RKO (cell line): ENCODE measurements at regions not wholly inside any gene's neighbourhood (a gene's known extent, or its start where the extent isn't known, plus 50 kb on each side); places are given as distances from the start of the nearest gene placed in this dataset.

Experiments
- DNase-seq: peaks from one replicate; pipeline ENCODE4 v3.0.0-alpha.2; 2016; ENCODE audit warnings: low spot score

DNA sequence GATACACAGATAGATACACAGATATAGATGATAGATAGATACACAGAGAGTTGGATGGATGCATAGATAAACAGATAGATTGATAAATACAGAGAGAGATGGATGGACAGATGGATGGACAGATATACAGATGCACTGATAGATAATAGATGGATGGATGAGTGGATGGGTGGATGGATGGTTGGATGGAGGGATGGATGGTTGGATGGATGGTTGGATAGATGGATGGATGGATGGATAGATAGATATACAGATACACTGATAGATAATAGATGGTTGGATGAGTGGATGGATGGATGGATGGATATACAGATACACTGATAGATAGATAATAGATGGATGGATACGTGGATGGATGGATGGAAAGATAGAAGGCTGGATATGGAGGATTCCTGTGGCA lies 290.0 kb upstream of the SHH start:
- DNase-seq, result no peak

DNA sequence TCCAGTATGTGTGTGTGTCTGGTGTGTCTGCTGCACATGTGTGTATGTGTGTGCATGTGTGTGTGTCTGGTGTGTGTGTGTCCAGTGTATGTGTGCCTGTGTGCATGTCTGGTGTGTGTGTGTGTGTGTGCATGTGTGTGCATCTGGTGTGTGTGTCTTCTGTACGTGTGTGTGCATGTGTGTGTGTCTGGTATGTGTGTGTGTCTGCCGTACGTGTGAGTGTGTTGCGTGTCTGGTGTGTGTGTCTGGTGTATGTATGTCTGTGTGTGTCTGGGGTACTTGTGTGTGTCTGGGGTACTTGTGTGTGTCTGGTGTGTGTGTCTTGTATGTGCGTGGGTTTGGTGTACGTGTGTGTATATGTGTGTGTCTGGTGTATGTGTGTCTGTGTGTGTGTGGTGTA lies 289.1 kb upstream of the SHH start:
- DNase-seq, result no peak

DNA sequence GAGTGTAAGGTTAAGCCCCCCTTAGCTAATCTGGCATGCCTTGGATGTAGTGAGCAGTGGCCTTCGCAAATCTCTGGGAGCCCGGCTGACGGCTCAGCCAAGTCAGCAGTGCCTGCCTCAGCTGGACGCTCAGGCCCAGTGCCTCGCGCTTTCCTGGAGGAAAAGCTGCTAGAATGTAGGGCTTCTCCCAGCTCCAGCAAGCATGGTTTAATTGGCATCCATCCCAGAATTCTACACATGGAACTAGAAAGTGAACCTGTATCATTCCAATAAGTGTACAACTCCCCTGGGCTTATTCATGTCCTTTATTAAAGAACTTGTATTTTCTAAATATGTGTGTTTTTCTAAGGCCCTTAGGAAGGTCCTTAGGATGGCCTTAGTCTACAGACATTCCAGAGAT lies 287.8 kb upstream of the SHH start:
- no peak for DNase-seq

DNA sequence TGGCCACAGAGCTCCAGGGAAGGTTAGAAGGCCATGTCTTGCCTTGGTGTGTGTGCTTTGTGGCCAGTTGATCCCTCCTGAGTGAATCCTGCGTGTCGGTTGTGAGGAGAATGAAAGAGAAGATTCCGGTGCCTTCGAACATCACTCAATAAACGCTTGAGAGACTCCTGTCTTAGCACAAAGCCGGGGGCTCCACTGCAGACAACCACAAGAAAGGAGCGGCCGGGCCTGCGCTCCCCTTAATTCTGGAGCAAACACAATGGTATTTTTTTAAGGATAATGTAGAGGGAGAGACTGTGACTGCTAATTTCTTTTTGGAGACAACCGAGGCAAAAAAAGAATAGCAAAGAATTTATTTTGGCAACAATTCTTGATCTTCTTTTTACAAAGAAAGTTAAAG lies 286.8 kb upstream of the SHH start:
- DNase-seq, result no peak

DNA sequence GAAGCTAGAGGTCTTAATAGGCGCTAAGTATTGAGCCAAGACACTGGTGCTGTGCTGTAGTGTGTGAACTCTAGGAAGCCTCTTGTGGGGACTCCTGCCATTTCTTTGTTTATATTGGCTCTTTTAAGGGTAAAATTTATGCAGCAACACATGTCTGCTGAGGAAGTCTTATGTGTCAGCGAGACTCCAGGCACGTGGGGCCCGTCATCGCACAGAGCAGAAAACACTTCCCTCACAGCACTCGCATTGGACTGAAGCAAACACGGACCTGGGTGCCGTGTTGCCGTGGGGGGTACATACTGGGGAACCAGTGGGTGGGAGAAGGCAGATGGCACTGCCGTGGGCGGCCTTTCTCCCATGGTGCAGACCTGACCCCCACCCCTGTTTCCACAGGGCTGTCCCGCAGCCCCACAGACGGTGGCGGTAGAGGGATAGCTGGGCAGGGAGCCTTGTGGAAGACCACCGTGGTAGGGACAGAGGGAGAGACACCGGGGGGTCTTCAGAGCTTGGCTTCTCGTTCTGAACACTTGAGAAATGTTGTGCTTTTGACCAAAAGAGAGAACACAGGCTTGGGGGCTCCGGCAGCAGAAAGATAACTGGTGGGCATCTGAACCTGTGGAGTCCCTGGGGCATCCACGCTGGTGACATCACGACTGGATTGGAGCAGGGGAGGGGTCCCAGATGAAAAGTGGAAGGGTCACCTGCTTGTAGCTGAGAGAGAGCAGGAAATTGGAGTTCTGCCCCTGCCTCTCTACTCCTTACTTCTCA lies 284.7 kb upstream of the SHH start:
- DNase-seq, result no peak

DNA sequence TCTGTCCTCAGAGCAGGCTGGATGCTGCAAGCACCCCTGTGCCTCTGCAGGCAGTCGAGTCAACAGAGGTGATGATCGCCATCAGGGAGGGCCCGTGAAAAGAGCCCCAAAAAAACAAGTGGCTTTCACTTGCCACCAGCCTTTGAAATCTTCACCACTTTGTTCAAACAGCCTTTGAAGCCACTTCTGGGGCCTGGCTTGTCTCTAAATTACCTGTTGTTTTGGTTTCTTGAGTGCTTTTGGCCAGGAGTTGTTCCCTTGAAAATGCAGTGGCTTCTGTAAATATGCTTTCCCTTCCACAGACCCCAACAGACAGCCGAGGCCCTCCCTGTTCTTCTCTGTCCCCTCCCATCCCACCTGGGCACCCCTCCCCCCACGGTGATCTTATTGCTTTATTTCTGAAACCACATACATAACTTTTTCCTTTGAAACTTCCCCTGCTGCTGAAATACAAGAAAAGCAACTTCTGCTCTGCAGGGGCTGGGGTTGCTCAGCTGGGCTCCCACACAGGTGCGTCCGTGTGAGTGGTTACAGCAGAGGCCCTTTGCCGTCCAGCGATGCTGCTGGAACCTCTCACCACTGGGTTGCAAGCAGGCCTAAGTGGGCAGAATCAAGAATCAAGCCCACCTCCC lies 283.8 kb upstream of the SHH start:
- no peak for DNase-seq

DNA sequence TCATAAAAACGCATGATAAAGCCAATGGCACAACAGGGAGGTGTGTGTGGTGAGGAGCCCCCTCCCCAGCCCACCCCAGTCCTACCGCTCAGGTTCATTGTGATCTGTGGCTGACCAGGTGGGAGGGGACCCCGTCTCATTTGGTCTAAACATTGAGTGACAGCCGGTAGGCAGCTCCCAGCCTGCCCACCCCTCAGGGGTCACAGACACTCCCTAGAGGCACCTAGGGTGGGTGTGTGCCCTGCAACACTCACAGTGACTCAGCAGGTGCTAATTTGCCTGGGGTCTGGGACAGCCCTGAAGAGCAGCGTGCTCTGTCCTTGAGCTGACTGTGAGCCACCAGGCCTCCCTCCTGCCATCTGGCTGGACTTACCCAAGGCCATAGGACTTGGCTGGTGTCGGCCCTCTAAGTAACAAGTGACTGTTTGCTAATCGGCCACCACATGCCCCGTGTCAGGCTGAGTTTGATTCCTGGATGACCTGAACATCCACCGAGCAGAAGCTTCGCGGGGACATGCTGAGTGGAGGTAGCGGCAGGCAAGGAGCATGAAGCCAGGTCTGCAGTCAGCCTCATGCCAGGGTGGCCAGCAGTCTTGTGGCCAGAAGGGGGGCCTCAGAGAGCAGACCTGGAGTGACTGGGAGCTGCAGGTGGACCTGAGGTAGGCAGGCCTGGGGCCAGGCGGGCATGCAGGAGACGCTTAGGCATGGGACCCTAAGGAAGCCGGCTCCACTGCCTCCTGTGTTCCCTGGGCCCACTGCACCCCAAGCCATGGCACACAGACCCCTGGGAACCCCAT lies 282.3 kb upstream of the SHH start:
- DNase-seq, result no peak

DNA sequence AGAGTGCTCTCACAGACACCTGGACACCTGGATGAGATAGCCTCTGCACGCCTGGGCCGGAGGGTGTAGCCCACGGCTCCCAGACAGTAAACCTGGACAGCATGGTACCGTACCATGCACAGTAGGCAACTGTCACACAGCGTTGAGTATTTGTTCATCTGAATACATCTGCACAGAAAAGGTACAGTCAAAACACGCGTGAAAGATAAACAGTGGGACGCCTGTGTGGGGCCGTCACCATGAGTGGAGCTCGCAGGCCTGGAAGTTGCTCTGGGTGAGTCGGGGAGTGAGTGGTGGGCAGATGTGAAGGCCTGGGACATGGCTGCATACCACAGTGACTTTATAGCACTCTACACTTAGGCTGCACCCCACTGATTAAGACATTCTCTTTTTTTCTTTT lies 280.0 kb upstream of the SHH start:
- DNase-seq, result no peak

DNA sequence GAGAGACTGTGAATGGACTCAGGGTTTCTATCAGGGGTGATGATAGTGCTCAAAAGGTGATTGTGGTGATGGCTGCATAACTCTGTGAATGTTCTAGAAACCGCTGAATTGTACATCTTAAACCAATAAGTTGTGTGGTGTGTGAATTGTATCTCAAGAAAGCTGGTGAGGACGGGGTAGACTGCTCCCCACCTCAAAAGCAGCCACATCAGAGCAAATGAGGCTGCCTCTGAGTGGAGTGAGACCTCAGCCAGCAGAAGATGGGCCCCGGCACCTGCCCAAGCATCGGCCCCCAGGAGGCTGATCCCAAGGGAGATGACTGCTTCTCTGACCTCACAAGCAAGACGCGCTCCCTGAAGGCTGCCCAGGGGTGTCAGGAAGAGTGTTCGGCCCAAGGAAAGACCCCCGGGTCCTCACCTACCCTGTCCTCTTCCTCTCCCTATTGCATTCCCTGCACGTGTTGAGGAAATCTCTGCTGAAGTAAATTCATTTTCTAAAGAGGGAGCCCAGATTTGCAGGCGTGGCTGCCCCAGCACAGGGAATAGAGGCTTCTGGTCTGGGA lies 279.3 kb upstream of the SHH start:
- no peak for DNase-seq

DNA sequence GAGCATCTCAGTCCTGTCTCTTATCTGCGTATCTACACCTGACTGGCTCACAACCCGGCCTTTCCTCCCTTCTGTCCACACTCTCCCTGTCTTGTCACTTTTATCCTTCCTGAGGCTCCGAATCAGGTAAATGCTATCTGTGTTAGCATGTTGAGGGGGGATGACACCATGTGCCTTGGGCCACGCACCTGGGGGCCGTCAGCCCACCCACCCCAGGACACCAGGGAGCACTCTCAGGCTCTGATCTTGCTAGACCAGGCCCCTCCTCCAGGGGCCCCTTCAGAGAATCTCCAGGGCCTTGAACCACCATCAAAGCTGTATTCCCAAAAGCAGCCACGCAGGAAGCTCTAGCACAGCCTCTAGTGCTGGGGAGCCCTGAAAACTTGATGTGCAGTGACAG lies 278.7 kb upstream of the SHH start:
- no peak for DNase-seq

DNA sequence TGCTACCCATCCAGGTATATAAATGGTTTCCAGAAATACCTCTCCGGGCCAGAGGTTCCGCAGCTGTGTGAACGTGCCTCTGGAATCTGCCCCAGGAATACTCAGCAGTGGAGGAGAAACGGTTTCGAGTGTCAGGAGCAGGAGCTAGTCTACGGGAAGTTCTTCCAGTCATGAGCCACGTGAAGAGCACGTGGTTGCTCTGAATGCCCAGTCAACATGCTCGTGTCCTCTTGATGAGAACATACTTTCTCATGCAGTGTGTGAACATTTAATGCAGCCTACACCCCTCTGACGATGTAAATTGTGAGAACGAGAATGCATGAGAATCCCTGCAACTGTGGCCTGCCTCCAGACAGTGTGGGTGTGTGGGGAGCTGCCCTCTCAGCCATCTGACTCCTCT lies 277.0 kb upstream of the SHH start:
- DNase-seq, result no peak

DNA sequence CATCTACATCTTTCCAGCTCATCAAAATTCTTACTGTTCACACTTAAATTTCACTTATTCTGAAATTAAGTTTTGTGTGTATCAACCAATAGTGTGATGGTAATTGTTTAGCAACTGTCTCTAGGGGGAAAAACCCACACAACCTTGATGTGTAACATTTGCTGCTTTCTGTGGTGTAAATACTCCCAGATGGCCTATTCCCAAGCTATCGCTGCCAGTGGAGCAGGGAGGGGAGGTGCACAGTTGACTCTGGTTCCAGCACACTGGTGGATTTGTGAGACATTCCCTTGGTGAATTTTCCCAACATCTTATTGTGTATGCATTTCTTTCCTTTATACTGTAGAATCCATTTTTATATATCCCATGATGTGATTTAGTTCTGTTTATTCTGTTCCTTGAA lies 275.9 kb upstream of the SHH start:
- DNase-seq, result no peak

DNA sequence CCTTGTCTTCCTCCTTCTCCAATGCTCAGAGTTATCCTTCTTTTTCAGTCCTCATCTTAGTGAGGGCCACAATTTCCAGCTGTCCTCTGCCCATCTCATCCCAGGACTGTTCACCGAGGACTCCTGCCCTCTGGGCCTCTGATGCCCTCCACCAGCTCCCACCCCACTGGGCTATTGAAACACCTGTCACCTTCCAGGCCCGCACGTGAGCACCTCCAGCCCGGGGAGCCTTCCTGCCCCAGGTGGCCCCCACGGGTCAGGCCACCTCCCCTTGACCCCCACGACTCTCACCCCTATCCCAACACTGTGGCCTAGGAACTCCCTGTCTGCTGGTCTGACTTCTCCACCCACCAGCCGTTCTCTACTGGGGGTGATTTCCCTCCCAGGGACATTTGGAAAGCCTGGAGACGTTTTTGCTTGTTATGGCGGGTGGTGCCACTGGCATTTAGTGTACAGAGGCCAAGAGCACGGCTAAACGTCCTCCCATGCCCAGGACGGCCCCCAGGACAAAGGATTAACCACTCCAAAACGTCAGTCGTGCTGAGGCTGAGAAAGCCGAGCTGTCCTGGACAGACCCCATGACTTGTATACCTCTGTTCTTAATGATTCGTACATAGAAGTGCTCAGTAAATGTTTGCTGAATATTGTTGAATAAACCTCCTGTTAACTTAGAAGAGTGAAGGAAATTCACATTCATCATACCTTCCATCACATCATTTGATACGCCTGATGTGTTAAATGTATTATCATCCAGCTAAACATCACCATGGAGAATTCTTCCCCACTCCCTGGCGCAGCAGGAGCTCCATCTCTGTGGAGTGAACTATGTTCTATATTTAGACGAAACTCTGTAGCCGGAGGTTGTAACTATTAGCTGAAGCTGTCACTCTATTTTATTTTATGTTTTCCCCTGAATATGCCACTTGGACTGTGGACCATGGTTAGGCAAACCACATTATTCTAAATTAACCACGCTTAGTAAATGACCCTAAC lies 270.1 kb upstream of the SHH start:
- no peak for DNase-seq

DNA sequence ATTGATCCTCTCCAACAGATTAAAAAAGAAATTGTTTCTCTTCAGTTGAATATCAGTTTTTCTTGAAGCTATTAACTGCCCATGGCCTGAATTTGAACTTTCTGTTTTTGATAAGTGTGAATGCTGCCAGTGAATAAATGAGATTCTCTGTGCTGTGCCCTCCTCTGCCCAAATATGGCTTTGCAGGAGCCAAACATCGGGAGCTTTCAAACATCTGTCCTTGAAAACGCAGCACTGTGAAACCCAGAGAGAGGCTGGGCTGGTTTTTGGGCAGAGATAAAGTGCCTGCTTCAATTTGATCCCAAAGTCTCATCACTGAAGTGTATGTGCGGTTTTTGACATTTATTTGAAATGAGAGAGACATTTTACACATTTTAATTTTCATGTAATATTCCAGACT lies 268.3 kb upstream of the SHH start:
- no peak for DNase-seq

DNA sequence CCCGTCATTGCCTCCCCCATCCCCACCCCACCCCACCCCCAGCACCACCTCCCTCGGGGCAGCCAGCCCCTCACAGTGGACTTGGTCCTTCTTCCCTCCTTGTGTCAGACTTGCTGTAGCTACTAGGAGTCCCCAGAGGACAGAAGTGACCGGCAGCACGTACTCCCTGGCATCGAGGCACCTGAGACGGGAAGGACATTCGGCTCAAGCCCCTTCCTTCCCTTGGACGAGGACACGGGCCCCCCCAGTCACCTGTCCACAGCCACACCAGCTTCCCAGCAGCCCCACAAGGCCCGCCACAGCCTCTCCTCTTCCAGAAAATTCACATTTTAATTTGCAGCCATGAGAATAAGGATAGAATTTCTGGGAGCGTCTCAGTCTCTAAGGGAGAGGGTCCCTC lies 267.8 kb upstream of the SHH start:
- no peak for DNase-seq

DNA sequence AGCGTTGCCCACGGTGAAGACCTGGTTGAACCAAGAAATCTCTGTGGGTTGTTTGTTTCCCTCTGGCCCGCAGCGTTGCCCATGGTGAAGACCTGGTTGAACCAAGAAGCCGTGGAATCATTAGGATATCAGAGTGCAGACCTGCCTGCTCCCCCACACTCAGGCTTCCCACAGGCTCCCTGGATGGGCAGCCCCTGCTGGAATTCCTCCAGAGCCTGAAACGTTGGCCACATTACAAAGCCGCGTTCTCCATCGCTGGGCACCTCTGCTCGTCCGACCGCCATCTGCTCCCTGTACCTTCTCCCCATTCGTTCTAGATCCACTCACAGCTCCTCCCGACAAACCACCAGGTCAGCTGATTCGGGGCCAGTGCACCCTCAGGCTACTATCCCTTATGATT lies 266.9 kb upstream of the SHH start:
- DNase-seq, result no peak

DNA sequence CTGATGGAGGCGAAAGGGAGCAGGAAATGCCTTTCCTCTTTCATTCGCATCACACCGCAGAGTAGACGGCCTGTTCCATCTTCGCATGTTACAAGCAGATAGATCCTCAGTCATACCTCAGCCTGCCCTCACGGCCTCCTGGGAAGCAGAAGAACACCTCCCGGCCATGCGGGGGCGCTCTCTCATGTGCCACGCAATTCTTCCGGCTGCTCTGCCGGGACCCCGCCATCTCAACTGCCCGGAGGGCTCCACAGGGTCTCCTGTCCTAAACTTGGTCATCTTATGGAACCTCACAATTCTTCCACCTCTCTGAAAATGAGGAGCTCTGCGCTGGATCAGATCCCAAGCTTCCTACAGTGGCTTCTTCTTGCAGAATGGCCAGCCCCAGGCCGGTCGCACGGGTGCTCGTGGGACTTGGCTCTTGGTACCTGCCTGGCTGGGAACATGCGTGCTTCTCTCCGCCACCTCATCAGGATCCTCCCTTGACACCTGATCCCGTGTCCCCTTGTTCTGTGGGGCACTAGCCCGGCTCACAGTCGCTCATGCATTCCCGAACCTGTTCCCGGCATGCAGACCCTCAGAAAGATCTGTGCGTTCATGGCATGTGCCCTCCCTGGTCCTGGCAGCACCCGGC lies 262.8 kb upstream of the SHH start:
- no peak for DNase-seq

DNA sequence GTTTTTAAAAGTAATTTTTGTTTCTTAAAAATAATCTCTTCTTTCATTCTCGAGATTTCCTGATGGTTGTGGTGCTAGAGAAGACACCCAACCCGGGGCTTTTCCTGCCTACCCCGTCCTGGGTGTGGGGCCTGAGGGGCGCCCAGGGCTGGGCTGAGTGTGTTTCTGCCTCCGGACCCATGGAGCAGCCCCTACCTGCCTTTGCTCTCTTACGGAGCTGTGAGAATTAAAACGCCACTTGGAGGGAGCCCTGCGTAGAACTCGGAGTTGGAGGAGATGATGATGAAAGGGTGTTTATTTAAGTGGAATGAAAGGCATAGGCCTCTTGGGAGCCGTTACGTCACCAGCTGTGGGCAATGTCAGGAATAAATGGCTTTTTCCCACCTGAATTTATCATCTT lies 261.8 kb upstream of the SHH start:
- DNase-seq, result no peak

DNA sequence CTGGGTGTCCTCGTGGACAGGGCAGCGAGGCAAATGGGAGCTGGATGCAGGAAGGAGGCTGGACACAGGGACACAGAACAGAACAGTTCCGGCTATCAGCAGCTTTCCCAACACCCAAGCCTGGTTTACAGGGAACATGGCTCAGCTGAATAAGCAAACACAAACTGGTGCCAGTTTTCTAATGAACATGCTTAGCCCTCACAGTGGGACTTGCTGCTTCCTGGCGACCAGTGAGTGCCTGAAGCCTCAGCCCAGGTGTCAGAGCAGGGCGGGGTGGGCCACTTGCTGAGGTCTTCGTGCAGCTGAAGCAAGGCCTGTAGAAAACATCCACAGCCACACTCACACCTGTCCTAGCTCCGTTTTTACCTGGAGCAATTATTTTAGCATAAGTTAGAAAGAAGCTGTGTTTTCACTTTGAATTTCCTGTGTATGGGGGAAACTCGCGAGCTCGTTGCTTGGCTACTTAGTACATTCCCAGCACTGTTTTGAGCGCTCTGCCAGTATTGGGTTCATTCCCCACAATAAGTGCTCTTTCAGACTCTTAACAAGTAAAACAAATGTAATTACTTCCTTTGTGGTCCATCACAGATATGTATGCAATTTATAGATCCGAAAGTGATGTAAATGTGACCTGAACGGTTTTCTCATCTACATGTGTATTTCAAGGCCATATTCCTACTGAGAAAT lies 261.2 kb upstream of the SHH start:
- no peak for DNase-seq

DNA sequence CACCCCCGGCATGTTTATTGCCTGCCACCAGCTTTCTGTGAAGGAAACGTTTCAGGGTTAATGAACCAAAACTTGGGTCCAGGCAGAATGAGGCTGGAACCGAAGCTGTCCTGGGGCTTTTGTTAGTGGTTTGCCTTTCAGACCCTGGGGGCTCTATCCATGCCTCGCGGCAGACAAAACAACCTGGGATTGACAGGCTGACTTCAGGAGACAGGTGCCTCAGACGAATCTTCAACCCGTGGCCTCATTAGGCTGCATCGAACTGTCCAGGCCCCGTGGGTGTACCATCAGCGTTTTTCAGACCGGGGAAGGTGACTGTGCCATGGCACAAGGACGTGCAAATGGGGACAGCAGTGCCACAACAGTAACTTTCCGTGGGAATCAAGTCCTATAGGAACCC lies 259.3 kb upstream of the SHH start:
- no peak for DNase-seq

DNA sequence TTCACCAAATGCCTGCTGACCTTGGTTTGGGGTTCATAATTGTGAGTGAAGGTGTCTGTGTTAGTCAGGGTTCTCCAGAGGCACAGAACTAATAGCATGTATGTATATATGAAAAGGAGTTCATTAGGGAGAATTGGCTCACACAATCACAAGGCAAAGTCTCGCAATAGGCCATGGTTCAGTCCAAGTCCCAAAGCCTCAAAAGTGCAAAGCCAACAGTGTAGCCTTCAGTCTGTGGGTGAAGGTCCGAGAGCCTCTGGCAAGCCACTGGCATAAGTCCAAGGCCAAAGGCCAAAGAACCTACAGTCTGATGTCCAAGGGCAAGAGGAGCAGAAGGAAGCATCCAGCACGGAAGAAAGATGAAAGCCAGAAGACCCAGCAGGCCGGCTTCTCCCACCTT lies 257.6 kb upstream of the SHH start:
- DNase-seq, result no peak
